SK-N-SH (cell line): ENCODE measurements at regions not wholly inside any gene's neighbourhood (a gene's known extent, or its start where the extent isn't known, plus 50 kb on each side); places are given as distances from the start of the nearest gene placed in this dataset.

Source experiments
- CTCF ChIA-PET: fragments of 300-600, 350-600 bp; formaldehyde crosslinking; extraction: SDS; loops from one replicate; lab custom pipeline; 2021; lab: Yijun Ruan, JAX
- POLR2A ChIA-PET: fragments of 350-600 bp; sonication (Branson Sonifier 250); formaldehyde crosslinking; extraction: SDS; loops from one replicate; lab custom pipeline; 2020; ENCODE audit warnings: antibody characterized with exemption, inconsistent platforms; lab: Yijun Ruan, JAX
- DNase-seq: peaks from one replicate; pipeline ENCODE4 v3.0.0; 2012
- H2AFZ ChIP-seq: fragments of 200-600 bp; sonication (generic); 2 replicates; pipeline ENCODE4 v1.8.1; 2016; ENCODE audit warnings: antibody characterized with exemption, mild to moderate bottlenecking, low read depth
- H3F3A ChIP-seq: fragments of 200-600 bp; sonication (generic); replicated peaks from 2 replicates; pipeline ENCODE3; 2016; ENCODE audit warnings: antibody characterized with exemption, mild to moderate bottlenecking; ENCODE audit not compliant: insufficient read depth
- H3K27ac ChIP-seq, 2 experiments: fragments of 200-500 bp in 1 of 2; fragments of 200-600 bp in 1 of 2; sonication (Bioruptor generic) in 1 of 2; sonication (generic), shearing (Covaris generic) in 1 of 2; 2 replicates each; pipeline versions ENCODE4 v1.5.1 to v1.6.1; 2014 to 2016; ENCODE audit warnings: low read depth in 2 of 2, inconsistent platforms in 1 of 2, low read length in 1 of 2, mild to moderate bottlenecking in 1 of 2, mixed read lengths in 1 of 2
- H3K27me3 ChIP-seq: fragments of 200-600 bp; sonication (generic), shearing (Covaris generic); 2 replicates; pipeline ENCODE4 v1.6.1; 2016; ENCODE audit warnings: mixed run types; ENCODE audit not compliant: insufficient read depth
- H3K36me3 ChIP-seq, 2 experiments: fragments of 200-500 bp in 1 of 2; fragments of 200-600 bp in 1 of 2; sonication (Bioruptor generic) in 1 of 2; sonication (generic) in 1 of 2; replicated peaks in 1 of 2; 2 replicates each; pipeline versions ENCODE3 to v1.5.1; 2014 to 2016; ENCODE audit warnings: low read length in 1 of 2, mild to moderate bottlenecking in 1 of 2; ENCODE audit not compliant: insufficient read depth in 2 of 2, control insufficient read depth in 1 of 2
- H3K4me1 ChIP-seq, 2 experiments: fragments of 200-500 bp in 1 of 2; fragments of 200-600 bp in 1 of 2; sonication (Bioruptor generic) in 1 of 2; sonication (generic), shearing (Covaris generic) in 1 of 2; 2 replicates each; pipeline versions ENCODE4 v1.5.1 to v1.6.1; 2014 to 2016; ENCODE audit warnings: low read depth in 1 of 2, low read length in 1 of 2, mixed run types in 1 of 2; ENCODE audit not compliant: insufficient read depth in 2 of 2, control insufficient read depth in 1 of 2
- H3K4me2 ChIP-seq: fragments of 200-600 bp; sonication (generic), shearing (Covaris generic); 2 replicates; pipeline ENCODE4 v1.6.1; 2017; ENCODE audit warnings: mixed run types
- H3K4me3 ChIP-seq, 2 experiments: fragments of 200-500 bp in 1 of 2; fragments of 200-600 bp in 1 of 2; sonication (Bioruptor generic) in 1 of 2; sonication (generic), shearing (Covaris generic) in 1 of 2; 2 replicates each; pipeline versions ENCODE4 v1.5.1 to v1.8.1; 2014 to 2016; ENCODE audit warnings: low read depth in 2 of 2, inconsistent platforms in 1 of 2, low read length in 1 of 2, mild to moderate bottlenecking in 1 of 2, mixed read lengths in 1 of 2, moderate library complexity in 1 of 2
- H3K79me2 ChIP-seq: fragments of 200-600 bp; sonication (generic); 2 replicates; pipeline ENCODE4 v1.8.1; 2017; ENCODE audit warnings: mild to moderate bottlenecking; ENCODE audit not compliant: insufficient read depth
- H3K9ac ChIP-seq: fragments of 200-600 bp; sonication (generic); 2 replicates; pipeline ENCODE4 v1.6.1; 2017; ENCODE audit warnings: mixed run types
- H3K9me2 ChIP-seq: fragments of 200-600 bp; sonication (generic); 2 replicates; pipeline ENCODE4 v1.6.1; 2017; ENCODE audit warnings: mixed run types
- H3K9me3 ChIP-seq: fragments of 200-600 bp; sonication (generic); 2 replicates; pipeline ENCODE4 v1.6.1; 2017; ENCODE audit warnings: mixed run types, mild to moderate bottlenecking, moderate library complexity
- H4K20me1 ChIP-seq: fragments of 200-600 bp; sonication (generic); 2 replicates; pipeline ENCODE4 v1.6.1; 2017; ENCODE audit warnings: mild to moderate bottlenecking, mixed run types; ENCODE audit not compliant: insufficient read depth
- CTCF ChIP-seq: fragments of 200-600 bp; sonication (generic); IDR thresholded peaks from 2 replicates; pipeline ENCODE4 v1.6.1; 2017; ENCODE audit warnings: antibody characterized with exemption, mild to moderate bottlenecking, moderate library complexity
- FOSL2 ChIP-seq: IDR thresholded peaks from 2 replicates; pipeline ENCODE4 v1.4.0; 2012; ENCODE audit warnings: low read depth, mild to moderate bottlenecking, moderate library complexity, borderline replicate concordance
- FOXJ3 ChIP-seq: sonication (generic); formaldehyde crosslinking; IDR thresholded peaks from 2 replicates; pipeline ENCODE4 v1.5.1; 2020; ENCODE audit warnings: mild to moderate bottlenecking, missing genetic modification reagents
- GATA2 ChIP-seq: sonication (generic); formaldehyde crosslinking; IDR thresholded peaks from 2 replicates; pipeline ENCODE4 v1.5.0; 2020; ENCODE audit warnings: mild to moderate bottlenecking, missing genetic modification reagents
- MAX ChIP-seq: IDR thresholded peaks from 2 replicates; pipeline ENCODE4 v1.4.0; 2012; ENCODE audit warnings: low read depth
- MEF2A ChIP-seq: IDR thresholded peaks from 2 replicates; pipeline ENCODE4 v1.4.0; 2012; ENCODE audit warnings: low read depth, borderline replicate concordance
- MXI1 ChIP-seq: IDR thresholded peaks from 2 replicates; pipeline ENCODE4 v1.6.1; 2012; ENCODE audit warnings: mild to moderate bottlenecking, low read depth, low read length, improper control_type of control experiment
- REST ChIP-seq: IDR thresholded peaks from 2 replicates; pipeline ENCODE4 v1.6.1; 2012; ENCODE audit warnings: mild to moderate bottlenecking, low read depth, low read length, moderate library complexity
- RXRA ChIP-seq: IDR thresholded peaks from 2 replicates; pipeline ENCODE4 v1.4.0; 2012; ENCODE audit warnings: low read depth, mild to moderate bottlenecking, borderline replicate concordance
- SIN3A ChIP-seq: IDR thresholded peaks from 2 replicates; pipeline ENCODE4 v1.6.1; 2012; ENCODE audit warnings: low read depth, mild to moderate bottlenecking, low read length, moderate library complexity, borderline replicate concordance
- SMC3 ChIP-seq: IDR thresholded peaks from 2 replicates; pipeline ENCODE4 v1.6.1; 2012; ENCODE audit warnings: low read depth, low read length, improper control_type of control experiment
- TAF1 ChIP-seq: IDR thresholded peaks from 2 replicates; pipeline ENCODE4 v1.6.1; 2012; ENCODE audit warnings: low read depth, mild to moderate bottlenecking, low read length, moderate library complexity, borderline replicate concordance
- TEAD4 ChIP-seq: IDR thresholded peaks from 2 replicates; pipeline ENCODE4 v1.4.0; 2012; ENCODE audit warnings: mild to moderate bottlenecking, borderline replicate concordance; ENCODE audit not compliant: insufficient read depth
- YY1 ChIP-seq: IDR thresholded peaks from 2 replicates; pipeline ENCODE4 v1.4.0; 2012; ENCODE audit warnings: low read depth, mild to moderate bottlenecking
- WGBS: methylation state at CpG from one replicate; pipeline ENCODE4 v1.1.6; 2017; ENCODE audit warnings: low lambda C conversion rate; 5-methylcytosine and 5-hydroxymethylcytosine counted together

GRCh38 chr4:26171941-26172340, 148.9 kb upstream of the RBPJ start (continued):
- TF ChIP-seq REST, result no peak

- no peaks in the 10 kb centered on the region for H3K27me3 ChIP-seq
- TF ChIP-seq TEAD4 (no peak), RXRA (no peak), GATA2 (CRISPR knock-in tag) (no peak), MAX (no peak), FOSL2 (no peak), SMC3 (no peak), FOXJ3 (no peak), CTCF (no peak), SIN3A (no peak), MXI1 (no peak), MEF2A (no peak), TAF1 (no peak), YY1 (no peak)
- no peaks in the 10 kb centered on the region for H3K36me3 ChIP-seq
- no peaks in the 10 kb centered on the region for H3K4me1 ChIP-seq
- H3K27ac ChIP-seq, result no peak overlapping the region
- ChIA-PET POLR2A (no interaction called here), CTCF (interaction anchor here (0.9 to 2.4 kb wide), 2 partner anchors 35 to 156 kb away, joined by 3 to 5 read pairs; no protein-coding TSS in a partner anchor)
- no peaks in the 10 kb centered on the region for H3K9me2 ChIP-seq
- no peak overlapping the region for H3K4me3 ChIP-seq
- no peaks in the 10 kb centered on the region for H3K79me2 ChIP-seq
- H4K20me1 ChIP-seq, result no peaks in the 10 kb centered on the region
- no peak overlapping the region for H3K9ac ChIP-seq
- no peak overlapping the region for H3K4me2 ChIP-seq
- WGBS, result 80% methylated on average over 7 of the region's 7 CpGs
- no peak overlapping the region for H2AFZ ChIP-seq
- no peaks in the 10 kb centered on the region for H3F3A ChIP-seq
- DNase-seq, result no peak
- H3K9me3 ChIP-seq, result no peaks in the 10 kb centered on the region
These were observed 147.2 kb upstream of the RBPJ start for GRCh38 chr4:26173619-26174018.
